Stimulated activated CD4-positive, alpha-beta T cell treated with anti-CD3 and anti-CD28 coated beads, TNF-alpha, amount 100 ng/mL, for 1 hour (primary cell): ENCODE measurements at regions not wholly inside any gene's neighbourhood (a gene's known extent, or its start where the extent isn't known, plus 50 kb on each side); places are given as distances from the start of the nearest gene placed in this dataset.

Experiments
- DNase-seq, 3 donors: peaks; one replicate each; pipeline ENCODE4 v3.0.0-alpha.2; 2020; ENCODE audit warnings: low read depth in 3 of 3, low spot score in 1 of 3

GRCh38 chr9:90948156-90948555 lies 146.5 kb downstream of the SYK start:
- no peak for DNase-seq

- no peak for DNase-seq
Measured at GRCh38 chr9:90950600-90950999, 149.0 kb downstream of the SYK start.

- no peak for DNase-seq
Measured at GRCh38 chr9:90953200-90953599, 151.6 kb downstream of the SYK start.

- no peak for DNase-seq
Measured at GRCh38 chr9:90953805-90954204, 152.2 kb downstream of the SYK start.

- DNase-seq = no peak
Measured at GRCh38 chr9:90956026-90956810, 154.6 kb downstream of the SYK start.

GRCh38 chr9:90958328-90958727 lies 156.7 kb downstream of the SYK start:
- no peak for DNase-seq

GRCh38 chr9:90960941-90961340 lies 159.3 kb downstream of the SYK start:
- no peak for DNase-seq

DNA sequence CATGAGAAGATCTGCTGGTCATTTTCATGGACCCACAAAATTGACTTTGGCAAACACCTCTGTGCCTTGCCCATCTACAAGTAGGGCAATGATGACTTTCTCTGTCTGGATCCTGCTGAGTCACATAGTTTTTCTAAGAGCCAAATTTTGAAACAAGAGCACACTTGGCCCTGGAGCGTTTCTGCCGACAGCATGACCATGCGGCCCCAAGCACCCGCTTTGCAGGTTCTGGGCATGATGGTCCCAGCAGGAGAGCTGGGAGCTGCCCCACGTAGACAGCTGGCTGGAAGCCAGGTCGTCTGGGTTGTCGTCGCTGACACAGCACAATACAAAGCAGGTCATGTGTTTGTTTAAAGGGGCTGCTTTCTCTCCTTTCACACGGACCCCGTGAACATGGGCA lies 159.8 kb downstream of the SYK start:
- DNase-seq = no peak

DNA sequence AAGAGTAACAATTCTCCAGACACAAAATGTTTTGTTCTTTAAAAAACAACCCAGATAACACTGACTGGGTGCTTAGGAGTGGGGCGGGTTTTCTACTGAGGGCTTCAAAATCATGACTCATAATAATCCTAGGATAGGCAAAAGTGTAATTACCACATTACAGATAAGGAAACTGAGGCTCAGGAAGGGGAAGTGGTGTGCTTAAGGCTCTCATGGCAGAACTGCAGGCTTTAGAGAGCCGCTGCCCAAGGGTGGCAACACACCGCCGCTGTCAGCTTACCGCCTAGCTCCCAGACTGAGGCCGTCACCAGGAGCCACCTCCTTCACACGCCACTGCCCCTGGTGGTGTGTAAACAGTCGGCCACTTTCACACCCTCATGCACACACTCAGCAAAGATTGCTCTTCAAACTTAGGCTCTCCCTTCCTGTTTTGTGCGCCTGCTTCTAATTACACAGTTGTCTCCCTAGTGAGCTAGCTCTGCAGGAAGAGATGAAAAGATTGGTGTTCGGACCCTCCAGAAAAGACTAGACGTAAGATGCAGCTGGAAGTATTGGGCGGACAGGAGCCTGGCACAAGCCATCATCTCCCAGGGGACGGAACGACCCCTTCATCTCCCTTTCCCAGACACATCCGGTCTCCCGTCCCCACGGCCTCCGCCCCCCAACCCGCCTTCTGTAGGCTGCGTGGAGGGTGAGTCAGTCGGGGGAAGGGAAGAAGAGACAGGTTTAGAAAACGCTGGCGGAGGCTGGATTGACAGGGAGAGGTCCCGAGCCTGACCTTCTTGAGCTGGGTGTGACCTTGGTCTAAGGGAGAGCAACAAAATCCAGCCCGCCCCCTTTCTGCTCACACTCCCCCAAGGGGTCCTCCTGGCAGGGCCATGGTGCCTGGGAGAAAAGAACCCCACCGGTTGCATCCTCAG lies 162.7 kb downstream of the SYK start:
- no peak for DNase-seq

DNA sequence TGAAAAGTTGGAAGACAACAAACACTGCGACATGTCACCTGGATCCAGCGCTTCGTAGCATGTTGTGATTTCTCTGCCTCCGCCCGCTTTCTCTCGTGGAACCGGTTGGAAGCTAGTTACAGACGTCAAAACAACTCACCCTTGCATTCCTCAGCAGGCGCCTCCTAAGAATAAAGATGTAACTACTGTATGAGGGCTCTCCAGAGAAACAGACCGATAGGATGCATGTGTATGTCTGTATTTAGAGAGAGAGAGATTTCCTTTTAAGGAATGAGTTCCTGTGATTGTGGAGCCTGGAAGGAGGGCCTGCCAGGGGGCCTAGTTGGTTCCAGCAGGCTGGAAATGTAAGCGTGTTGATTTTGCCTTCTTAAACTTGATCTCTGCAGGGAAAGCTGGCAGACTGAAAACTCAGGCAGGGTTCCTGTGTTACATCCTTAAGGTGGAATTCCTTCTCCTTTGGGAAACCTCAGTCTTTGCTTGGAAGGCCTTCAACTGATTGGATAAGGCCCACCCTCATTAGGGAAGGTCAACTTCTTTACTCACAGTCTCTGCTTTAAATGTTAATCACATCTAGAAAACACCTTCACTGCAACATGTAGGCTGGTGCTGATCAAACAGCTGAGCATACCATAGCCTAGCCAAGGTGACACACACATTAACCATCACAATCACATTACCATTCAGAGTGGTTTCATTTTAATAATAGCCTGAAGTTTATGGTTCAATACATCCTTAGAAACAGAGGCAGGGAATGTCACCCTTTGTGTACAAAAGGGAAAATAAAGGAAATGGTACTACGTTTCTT lies 163.8 kb downstream of the SYK start:
- DNase-seq = no peak

- no peak for DNase-seq
Measured at GRCh38 chr9:90966031-90966290, 164.3 kb downstream of the SYK start.

- DNase-seq = no peak
Measured at GRCh38 chr9:90966480-90967144, 165.0 kb downstream of the SYK start.

DNA sequence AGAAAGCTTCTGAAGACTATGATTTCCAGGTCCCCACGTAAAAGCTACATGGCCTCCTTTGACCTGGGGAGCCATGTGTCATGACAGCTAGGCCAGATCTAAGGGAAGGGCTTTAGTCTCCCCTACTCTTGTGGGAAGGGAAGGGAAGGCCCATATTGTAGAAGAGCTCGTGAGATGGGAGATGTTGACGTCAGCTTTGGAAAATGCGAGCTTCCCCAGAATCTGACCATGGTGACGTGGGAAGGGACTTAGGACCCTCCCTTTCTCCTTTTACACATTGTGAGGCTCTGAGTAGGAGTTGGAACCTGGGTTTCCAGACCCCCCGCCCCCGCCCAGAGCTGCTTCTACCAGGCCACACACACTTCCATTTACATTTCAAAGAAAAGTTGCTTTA lies 165.5 kb downstream of the SYK start:
- no peak for DNase-seq

DNA sequence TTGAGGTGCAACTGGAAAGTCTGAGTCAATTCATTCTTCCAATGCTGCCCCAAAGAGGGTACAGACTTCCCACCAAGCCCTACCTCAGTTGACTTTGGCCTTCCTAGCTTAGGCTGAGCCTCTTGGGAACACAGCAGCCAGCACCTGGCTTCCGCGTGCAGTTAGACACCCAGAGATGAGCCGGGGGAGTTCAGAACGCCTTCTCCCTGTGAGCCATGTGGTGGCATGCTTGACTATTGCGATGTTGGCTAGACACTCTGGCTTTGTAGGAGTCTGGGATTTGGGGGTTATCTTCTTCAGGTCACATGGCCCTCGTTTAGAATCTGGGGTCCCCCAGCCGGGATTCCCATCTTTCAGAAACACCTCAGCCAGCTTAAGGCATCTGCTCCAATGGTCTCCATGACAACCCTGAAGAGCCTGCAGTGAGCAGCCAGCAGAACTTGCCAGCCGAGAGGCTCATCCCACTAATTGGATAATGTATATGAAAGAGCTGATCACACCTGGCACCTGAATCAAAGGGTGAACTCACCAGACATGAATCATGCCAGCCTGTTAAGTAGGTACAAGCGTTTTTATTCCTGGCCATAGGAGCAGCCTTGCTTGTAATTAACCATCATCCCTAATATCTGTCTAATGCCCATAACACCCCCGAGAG lies 167.5 kb downstream of the SYK start:
- no peak for DNase-seq

DNA sequence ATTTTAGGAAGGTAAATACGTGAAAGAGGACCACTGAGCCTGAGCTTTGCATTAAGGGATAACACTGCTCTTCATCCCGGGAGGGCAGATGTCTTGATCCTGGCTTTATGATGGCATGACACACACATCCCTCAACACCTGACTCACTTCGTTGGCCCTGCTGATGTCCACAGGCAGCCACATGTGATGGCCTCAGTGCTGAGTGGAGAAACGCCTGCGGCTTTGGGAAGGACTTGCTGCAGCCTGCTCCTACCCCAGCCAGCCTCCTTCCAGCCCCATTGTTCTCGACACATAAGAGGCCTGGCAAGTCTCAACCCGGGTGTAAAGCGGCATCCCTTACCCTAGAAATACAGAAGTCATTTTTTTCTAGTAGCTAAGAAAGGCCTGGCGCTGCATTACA lies 169.0 kb downstream of the SYK start:
- DNase-seq = no peak

DNA sequence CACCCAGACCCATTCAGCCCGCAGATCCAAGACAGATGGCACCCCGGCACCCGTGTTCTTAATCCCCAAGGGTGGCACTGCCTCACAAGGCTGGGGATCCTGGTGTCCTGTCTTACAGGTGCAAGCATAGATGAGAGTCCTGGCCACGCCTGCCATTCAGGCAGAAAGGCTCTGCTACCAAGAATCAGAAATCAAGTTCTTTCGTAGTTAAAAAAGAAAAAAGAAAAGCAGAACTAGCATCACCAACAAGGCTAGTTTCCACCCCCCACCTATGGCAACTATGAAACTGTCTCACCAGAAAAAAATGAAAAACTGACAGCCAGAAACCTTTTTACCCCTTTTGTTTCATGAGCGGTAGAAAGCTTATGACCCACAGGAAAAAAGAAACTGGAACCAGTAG lies 170.4 kb downstream of the SYK start:
- DNase-seq = no peak

DNA sequence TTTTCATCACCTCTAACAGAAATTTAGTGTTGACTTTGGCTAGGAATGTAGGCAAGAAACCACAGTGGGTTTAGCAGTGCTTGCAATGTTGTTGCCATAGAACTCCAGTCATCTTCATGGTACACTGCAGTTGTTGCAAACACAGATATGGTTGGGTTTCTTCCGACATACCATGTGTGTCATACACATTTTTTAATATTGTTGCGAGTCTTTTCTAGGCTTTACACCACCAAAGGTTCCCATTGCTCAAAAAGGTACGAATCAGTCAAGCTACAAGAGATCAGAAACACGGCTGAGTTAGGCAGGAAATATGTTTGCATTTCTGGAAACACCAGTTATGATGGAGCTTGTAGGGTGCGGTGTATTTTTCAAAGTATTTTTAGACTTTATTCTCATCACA lies 172.4 kb downstream of the SYK start:
- no peak for DNase-seq

- no peak for DNase-seq
Measured at GRCh38 chr9:90974643-90975245, 173.1 kb downstream of the SYK start.

DNA sequence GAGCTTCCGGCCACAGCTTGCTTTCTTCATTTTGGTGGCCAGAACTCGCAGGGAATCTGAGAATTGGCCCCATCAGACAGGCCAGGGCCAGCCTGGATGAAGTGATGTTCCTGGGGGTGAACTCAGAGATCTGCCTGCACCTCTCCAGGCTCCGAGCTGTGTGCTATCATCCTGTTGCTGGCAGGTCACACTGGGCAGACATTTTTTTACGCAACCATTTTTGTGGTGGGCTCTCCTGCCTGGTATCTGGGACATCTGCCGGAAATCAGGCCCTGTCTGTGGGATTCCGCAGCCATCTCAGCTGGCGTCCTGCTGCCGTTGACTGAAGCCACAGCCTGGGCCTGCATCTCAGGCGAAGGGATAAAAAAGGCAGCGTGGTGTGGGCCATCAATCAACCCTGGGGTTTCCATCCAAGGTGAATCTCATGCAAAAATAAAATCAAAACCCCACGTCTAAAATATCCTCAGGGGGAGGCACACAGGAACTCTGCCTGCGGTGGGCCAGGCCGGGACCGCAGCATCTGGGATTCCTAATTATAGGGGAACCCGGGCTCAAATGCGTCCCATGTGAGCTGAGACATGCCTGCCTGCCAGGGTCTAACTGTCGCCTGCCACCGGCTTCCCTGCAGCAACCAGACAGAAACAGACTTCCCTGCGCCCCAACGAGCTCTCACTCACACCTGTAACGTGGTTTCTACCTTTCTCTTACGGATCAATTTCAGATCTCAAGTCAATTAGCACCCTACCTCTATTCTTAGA lies 174.3 kb downstream of the SYK start:
- no peak for DNase-seq

DNA sequence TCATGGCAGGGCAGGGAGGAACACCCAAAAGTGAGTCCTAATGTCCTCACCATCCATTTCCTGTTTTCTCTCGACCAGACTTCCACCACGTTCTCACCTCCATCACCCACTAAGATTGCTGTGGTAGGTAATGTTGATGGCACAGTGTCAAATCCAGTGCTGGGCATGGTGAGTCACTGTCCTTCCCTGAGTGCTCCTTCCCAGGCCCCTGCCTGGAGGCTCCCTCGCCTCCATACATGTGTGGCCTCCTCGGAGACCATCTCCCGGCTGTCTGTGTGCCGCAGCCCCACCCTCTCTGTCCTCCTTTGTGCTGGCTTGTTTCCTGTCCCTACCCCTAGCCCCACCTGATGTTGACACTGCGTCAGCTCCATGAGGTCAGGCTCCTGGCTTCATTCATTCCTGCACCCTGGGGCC lies 177.5 kb downstream of the SYK start:
- DNase-seq = no peak
